ENCODE measurements at regions not wholly inside any gene's neighbourhood (a gene's known extent, or its start where the extent isn't known, plus 50 kb on each side); places are given as distances from the start of the nearest gene placed in this dataset.

GRCh38 chr2:181243319-181243718, 213.9 kb upstream of the ITGA4 start:
- no peak for TF ChIP-seq SRSF4 (IDR thresholded peaks at IDR 0.05; ENCODE audit: low read depth, low read length, poor library complexity, severe bottlenecking)
- no peak for TF ChIP-seq ZNF709 (CRISPR knock-in tag; IDR thresholded peaks at IDR 0.05)
- TF ChIP-seq HIVEP1 (CRISPR knock-in tag; IDR thresholded peaks at IDR 0.05), result no peak
- no peak for TF ChIP-seq TARDBP (CRISPR knock-in tag; IDR thresholded peaks at IDR 0.05)

Measured in HepG2 (cell line).